NT2/D1 (cell line): ENCODE measurements at regions not wholly inside any gene's neighbourhood (a gene's known extent, or its start where the extent isn't known, plus 50 kb on each side); places are given as distances from the start of the nearest gene placed in this dataset.

Source experiments
- SUZ12 ChIP-seq: IDR thresholded peaks from 2 replicates; pipeline ENCODE4 v1.6.1; 2011; ENCODE audit not compliant: insufficient read length, insufficient read depth; ENCODE audit errors: extremely low read depth
- YY1 ChIP-seq: IDR thresholded peaks from 2 replicates; pipeline ENCODE4 v1.6.1; 2011; ENCODE audit not compliant: insufficient read length, insufficient read depth
- ZNF274 ChIP-seq: IDR thresholded peaks from 2 replicates; pipeline ENCODE4 v1.6.1; 2011; ENCODE audit warnings: mild to moderate bottlenecking, low read depth, low read length

GRCh38 chr2:35827086-35827485, 528.5 kb upstream of the CRIM1 start:
- TF ChIP-seq ZNF274: no peak
- TF ChIP-seq YY1: no peak
- no peak for TF ChIP-seq SUZ12
